ENCODE measurements at regions not wholly inside any gene's neighbourhood (a gene's known extent, or its start where the extent isn't known, plus 50 kb on each side); places are given as distances from the start of the nearest gene placed in this dataset.
"Not testable (repeated sequence)": the region's sequence is repeated elsewhere in the genome, so short reads cannot be mapped to it uniquely, and the experiment has no call there.

DNA sequence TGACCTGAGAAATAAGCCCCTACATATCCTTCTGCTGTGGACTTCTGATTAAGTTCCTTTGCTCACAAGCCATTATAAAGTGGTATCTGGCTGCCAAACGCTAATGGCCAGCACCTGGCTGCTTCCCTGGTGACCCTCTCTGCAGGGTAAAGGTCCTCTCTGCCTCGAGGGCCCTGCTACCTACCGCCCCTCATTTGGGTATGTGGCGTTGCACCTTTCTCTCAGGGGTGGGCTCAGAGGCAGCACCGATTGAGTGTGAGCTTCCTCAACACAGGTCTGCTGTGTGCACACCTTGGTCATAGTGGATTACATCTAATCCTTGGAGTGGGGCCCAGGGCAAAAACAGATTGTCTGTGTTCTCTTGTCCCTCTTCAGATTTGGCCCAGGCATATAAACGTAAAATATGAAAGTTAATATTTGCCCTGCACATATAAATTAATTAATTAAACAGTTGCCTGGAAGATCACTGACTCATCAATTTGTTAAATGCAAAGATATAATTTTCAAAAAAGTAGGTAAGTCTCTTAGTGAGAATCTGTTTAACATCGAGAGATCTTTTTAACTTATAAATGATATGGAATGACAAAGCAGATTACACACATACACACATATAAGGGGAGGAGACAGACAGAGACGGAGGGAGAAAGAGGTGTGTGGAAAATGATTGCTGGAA lies 174.5 kb upstream of the SMIM31 start:
- DNase-seq, result no peak

DNA sequence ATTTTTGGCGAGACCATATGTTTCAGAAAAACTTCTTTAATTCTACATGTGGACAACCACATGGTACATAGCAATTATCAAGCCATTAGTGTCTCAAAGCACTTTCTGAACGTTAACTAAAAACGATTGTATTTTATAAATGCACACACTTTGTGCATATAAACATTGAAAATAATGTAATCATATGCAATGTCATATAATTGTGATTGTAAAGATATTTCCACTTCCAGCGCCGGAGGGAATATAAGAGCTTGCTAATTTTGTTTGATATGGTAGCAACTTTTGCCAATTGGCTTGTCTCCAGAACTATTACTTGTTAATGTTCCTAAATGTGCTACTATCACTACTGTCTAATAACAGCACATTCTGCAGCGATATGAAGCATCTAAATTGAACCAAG lies 162.3 kb upstream of the SMIM31 start:
- peak; percentile 72 to 77 for DNase-seq

DNA sequence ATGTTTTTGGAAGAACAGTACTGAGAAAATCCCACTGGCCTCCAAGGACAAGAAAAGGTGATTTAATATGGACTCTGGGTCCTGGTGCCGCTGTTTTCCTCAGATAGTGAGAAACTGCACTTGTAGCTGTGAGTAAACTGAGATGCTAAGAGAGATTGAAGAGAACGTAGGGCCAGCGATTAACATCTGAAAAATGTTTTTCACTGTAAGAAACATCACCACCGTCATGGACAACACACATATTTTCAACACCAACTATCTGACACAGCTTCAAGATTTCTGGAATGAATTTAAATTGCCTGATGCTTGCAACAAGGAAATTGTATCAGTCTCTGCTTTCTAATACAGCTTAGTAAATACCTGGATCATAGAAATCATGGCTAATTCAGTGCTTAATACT lies 158.2 kb upstream of the SMIM31 start:
- no peak for DNase-seq

DNA sequence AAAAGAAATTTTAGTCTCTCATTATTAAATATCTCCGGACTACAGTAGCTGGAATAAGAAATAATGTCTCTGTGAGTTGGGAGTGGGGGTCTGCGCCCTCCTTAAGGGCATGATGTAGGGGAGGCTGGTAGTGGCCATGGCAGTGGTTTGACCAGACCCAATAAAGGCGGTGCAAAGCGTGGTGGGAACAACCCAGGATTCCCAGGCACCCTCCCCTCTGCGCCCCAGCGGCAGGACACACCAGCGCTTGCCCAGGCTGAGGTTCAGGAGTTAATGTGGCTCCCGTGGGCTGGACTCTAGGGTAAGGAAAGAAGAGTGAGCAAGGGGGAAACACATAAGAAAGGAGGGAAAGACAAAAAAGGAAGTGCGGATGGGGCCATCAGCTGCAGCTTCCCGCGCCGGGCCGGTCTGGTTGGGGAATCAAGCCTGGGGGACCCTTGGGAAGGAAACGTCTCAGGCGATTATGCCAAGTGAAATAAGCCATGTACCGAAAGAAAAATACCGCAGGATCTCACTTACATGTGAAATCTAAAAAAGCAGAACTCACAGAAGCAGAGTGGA lies 157.5 kb upstream of the SMIM31 start:
- DNase-seq, result no peak

DNA sequence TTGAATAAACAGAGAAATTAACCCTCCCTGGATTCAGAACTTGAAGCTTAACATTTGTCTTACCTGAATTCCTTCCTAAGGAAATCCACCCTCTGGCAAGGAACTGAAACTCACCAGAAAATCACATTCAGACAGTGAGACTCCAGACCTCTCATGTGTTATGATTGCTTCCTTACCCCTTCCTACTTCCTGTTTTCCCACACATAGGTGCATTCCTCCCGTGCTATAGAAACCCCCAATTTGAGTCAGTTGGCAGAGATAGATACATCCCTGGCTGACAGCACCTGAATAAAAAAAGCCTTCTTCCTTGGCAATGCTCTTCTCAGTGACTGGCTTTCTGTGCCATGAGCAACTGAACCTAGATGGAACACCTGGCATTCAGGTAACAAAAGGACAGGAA lies 157.0 kb upstream of the SMIM31 start:
- DNase-seq, result no peak

DNA sequence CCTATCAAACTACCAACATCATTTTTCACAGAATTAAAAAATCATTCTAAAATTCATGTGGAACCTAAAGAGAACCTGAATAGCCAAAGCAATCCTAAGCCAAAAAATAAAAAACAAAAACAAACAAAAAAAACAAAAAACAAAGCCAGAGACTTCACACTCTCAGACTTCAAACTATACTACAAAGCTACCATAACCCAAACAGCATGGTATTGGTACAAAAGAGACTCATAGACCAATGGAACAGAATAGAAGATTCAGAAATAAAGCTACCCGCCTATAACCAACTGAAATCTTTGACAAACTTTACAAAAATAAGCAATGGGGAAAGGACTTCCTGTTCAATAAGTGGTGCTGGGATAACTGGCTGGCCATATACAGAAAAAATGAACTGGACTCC lies 152.3 kb upstream of the SMIM31 start:
- DNase-seq, result no peak

DNA sequence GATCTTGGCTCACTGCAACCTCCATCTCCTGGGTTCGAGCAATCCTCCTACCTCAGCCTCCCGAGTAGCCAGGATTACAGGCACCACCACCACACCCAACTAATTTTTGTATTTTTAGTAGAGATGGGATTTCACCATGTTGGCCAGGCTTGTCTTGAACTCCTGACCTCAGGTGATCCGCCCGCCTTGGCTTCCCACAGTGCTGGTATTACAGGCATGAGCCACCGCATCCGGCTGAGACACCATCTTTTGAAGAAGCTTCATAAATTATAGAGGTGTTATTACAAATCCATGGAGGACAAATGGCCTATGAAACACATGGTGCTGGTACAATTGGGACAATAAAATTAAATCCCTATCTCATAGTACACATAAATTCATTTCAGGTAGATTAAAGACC lies 148.1 kb upstream of the SMIM31 start:
- not testable (repeated sequence) for DNase-seq

DNA sequence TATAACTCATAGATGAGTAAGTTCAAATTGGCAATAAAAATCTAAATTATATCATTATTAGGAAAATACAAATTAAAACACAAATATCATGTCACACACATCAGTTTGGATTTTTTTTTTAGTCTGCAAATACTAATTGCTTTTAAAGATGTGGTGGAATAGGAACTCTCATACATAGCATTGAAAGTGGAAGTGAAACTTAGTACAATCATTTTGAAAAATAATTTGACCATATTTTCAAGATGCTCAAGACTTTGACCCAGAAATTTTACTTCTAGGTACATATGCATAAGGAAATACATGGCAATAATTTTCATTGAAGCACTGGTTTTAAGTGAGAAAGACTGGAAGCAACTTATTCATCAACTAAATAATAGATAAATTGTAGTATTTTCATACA lies 147.5 kb upstream of the SMIM31 start:
- DNase-seq, result no peak

DNA sequence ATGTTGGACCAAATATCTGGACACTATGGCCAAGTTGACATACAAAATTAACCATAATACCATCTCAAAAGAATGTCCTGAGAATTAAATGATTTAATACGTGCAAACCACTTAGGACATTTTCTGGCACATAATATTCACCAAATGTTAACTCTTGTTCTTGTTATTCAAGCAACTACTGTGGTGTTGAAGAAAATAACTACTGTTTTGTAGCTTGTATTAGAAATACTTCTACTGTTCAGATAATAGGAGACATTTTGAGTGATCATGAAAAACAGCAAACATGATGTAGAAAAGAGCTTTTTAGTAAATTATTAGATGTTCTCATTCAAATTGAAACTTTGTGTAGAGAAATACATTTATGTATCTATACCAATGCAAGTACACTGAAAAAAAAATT lies 140.7 kb upstream of the SMIM31 start:
- no peak for DNase-seq

DNA sequence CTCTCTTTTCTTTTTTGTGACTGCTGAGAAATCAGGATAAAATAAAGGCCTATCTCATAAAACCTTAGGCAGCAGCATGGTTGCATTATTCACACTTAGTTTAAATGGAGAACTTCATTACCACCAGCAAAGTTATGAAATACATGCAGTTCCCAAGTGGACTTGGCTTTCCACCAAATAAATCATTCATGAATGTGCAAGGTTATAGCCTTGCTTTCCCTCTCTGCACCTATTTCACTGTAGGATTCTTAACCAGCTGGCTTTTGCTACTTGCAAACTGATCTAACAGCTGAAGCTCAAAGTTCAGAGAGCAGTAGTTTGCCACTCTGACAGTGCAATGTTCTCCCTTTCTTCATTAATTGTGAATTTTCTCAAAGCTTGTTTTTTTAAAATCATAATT lies 140.1 kb upstream of the SMIM31 start:
- DNase-seq, result peak; percentile 86 to 87

DNA sequence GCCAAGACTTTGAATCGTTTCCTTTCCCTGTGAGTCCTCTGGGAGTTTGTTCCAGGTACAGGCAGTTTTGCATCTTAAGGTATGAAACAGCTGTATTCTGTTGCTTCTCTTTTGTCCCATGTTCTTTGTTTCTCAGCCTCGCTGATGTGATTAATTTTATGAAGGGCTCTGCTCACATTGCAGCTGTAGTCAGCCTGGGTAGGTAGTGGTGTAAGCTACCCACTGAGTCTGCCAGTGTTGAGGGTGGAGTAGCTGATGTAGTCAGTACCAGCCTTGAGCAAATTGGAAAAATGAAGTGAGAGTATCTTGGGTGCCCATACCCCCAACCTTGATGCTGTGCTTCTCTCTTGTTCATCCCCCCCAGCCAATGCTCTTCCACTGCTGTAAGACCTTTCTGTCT lies 139.6 kb upstream of the SMIM31 start:
- no peak for DNase-seq

DNA sequence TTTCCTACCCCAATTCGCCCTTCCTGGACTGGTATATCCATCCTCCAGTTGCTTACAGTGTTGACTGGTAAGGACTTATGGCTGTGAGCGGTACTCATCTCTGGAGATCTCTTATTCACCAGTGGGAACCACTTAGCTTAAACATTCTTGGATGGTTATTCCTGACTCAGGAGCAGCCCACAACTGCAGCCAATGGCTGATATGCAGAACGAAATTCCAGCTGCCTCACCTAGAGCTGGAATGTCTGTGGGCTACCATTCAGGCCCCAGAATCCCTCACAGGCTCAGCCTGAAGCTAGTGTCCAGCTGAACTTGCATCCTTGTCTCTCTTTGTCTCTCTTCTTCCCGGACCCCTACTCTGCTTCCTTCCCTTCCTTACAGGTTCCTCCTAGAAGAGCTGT lies 138.9 kb upstream of the SMIM31 start:
- no peak for DNase-seq

DNA sequence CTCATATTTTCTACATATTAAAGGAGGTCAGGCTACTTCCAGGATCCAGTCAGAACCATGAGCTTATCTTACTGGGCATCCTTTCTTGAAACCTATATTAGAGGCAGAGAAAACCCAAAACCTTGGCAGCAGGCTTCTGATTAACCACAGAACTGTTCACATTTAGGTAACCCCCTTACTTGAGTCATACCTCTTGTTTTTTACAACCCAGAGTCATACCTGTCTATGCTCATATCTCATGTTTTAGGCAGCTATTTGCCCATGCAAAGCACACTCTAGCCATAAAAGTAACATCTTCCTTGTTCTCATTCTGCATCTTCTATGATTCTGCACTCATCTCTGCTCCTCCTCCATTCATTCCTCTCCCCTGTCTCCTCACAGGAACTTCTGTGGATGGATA lies 138.0 kb upstream of the SMIM31 start:
- no peak for DNase-seq

DNA sequence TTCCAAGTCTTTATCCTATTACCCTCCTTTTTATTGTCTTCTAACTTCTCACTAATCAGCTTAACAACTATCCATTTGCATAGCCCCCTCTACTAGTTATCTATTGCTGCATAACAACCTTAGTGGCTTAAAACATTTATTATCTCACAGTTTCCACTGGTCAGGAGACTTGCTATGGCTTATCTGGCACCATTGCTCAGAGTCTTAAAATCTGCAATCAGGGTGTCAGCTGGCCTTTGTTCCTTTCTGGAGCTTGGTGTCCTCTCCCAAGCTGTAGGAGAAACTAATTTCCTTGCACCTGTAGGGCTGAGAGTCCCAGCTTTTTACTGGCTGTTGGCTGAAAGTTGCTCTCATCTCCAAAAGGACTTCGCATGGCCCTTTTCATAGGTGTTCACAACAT lies 137.0 kb upstream of the SMIM31 start:
- no peak for DNase-seq

DNA sequence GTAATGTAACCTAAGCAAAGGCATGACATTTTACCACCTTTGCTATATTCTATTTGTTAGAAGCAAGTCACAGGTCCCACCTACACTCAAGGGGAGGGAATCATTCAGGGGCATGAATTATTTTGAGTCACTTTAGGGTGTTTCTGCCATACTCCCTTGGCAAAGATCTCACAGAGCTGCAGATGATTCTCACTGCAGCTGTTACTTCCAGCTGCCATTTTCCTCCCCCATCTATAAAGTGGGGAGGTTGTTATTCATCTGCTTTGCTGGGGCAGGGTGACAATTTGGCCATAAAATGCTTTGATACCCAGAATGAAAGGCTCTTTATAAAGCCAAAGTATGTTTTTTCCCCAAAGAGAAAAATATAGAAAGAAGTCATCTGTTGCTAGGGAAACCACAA lies 136.5 kb upstream of the SMIM31 start:
- no peak for DNase-seq

DNA sequence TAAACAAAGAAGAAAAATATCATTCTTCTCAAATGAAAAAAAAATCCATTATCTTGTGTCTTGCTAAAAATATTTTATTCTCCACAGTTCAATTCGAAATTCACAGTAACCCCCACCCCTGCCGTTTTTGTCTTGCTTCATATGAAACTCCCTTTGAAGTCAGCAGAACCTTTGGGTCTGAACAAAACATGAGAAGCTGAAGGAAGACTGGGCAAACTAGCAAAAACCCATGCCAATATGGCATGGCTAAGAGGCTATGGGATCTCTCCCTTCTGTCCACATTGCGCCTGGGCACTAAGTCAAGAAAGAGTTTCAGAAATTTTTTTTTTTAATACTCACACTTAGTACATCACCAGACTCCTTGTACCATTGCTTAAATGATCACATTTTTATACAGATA lies 136.0 kb upstream of the SMIM31 start:
- DNase-seq, result no peak

DNA sequence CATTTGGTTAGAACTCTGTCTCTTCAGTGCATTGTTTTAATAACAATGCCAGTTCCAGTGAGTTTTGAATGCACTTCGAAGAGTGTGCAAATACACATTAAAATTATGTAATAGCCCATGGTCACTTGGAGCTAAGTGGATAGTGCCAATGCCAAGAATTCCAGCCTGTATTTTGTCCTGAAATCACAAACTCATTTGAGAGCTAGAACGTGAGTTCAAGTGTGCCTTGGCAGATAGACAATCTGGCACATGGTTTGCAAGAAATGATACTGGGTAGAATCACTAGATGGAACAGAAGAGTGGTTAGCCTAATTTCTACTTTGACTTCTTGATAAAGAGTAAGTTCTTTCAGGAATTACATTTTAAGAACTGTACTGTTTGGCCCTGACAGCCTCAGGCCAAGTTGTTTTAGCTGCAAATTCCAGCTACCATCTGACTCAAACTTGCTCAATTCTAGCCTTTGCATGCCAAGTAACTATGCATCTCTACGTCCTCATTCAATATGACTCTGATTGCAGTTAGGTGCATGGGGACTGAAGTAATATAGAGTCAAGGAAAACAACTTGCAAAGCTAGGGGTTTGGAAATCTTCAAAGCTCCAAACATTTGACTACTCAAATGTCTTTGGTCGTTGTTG lies 131.9 kb upstream of the SMIM31 start:
- no peak for DNase-seq

DNA sequence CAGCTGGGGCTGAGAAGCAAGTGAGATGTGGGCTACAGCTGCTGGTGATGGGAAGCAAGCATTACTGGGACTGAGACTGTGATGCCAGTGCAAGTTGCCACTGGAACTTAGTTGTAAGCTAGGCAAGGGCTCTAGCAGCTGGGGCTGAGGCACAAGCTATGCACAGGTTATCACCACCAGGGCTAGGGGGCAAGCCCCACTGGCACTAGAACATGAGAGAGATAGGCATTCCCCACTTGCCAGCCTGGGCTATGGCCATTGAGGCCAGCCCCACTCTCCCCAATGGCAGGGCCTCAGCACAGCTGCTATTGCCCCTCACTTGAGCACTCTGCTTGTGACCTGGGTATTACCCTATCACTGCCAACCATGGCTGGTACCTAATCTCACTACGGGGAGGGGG lies 130.8 kb upstream of the SMIM31 start:
- no peak for DNase-seq

DNA sequence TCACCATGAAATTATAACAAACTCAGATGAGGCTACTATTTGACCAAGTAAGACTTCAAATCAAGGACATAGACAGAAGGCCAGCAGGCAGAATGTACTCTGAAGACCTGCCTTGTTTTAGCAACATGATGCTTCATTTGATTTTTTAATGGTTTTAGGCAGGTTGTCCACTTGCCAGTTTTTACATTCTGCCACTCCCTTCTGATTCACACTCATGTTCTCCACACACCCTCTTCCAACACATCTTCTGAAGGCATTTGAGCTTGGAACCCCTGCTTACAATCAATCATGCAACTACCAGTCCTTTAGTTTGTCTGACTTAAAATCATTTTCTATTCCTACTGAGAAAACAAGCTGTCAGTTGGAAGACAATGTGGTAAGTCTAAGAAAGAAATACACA lies 114.9 kb upstream of the SMIM31 start:
- no peak for DNase-seq

DNA sequence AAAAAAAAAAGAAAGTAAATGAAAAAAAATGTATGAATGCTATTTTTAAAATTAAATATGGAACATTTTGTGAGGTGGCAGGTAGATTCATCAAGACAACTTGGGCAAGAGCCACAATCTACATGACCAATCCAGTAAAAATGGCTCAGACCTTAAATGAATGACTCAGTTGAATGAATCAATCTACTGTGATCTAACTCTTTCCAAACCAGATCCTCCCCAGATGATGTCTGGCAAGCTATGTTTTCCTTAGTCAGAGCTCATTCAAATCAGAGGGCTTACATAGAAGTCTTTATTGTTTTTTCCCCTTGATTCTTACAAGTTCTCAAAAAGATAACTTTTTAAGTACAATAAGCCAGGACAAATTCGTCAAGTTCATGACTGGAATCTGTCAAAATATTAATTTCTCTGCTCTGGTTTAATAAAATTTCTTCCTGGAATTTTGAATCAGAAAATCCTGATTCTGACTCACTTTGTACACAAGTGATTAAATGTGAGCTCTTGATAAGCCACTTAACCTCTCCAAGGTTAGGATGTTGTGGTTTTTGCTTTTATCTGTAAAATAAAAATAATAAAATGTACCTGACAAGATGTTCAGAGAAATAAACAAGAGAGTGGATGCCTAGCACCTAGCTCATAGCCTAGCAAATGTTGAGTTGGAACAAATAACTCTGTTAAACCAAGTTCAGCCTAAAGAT lies 105.6 kb upstream of the SMIM31 start:
- no peak for DNase-seq

DNA sequence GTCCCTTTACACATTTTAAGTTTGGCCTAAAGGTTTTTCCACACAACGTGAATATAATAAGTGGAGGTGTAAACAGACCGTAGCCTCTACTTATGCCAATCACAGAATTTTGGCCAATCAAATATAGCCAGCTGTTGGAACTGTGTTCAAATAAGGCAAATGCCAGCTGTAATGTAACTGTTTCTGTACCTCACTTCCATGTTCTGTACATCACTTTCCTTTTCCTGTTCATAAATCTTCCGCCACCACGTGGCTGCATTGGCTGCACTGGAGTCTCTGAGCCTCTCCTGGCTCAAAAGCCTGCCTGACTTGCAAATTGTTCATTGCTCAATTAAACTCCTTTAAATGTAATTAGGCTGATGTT lies 105.1 kb upstream of the SMIM31 start:
- DNase-seq, result no peak

DNA sequence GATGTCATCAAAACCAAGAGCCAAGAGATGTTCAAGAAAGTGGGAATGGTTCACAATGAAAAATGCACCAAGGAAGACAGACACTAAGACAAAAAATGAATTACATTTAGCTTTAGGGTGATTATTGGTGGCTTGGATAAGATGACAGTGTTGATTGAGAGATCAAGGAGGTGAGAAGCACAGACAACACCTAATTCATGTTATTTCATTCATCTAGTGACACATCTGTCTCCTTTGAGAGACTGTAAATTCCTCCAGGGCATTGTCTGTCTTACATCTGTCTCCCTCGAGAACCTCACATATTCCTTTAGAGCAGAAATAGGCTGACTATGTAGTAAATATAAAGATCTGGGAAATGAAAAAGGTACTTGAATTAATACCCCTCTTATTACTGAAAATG lies 94.2 kb upstream of the SMIM31 start:
- no peak for DNase-seq

DNA sequence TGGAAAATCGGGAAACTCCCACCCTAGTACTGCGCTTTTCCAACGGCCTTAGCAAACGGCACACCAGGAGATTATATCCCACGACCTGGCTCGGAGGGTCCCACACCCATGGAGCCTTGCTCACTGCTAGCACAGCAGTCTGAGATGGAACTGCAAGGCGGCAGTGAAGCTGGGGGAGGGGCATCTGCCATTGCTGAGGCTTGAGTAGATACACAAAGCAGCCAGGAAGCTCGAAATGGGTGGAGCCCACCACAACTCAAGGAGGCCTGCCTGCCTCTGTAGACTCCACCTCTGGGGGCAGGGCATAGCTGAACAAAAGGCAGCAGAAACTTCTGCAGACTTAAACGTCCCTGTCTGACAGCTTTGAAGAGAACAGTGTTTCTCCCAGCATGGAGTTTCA lies 77.8 kb upstream of the SMIM31 start:
- DNase-seq, result not testable (repeated sequence)
